ENCODE measurements at regions not wholly inside any gene's neighbourhood (a gene's known extent, or its start where the extent isn't known, plus 50 kb on each side); places are given as distances from the start of the nearest gene placed in this dataset.

DNA sequence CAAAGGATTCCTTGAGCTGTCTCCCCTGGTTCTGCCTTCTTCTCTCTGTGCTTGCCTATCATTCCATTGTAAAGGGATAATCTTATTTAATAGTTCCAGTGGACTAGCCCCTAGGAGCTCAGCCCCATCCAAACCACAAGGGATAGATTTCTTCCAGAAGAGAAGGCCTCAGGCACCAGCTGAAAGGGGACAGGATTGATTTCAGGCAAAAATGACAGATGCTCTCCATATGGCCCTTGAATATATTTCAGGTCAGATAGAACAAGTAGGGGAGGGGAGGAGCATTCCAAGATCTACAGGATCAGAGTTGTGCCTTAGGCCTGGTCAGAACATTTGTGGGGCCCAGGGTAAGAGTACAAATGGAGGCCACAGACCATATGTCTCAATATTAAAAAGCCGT lies 85.3 kb downstream of the RPLP1 start:
- Histone ChIP-seq H3K4me3 (no peak overlapping the region), H3K27me3 (no peaks in the 10 kb centered on the region), H3K4me1 (no peaks in the 10 kb centered on the region), H3K9me3 (no peaks in the 10 kb centered on the region), H3K36me3 (no peaks in the 10 kb centered on the region), H3K27ac (replicated peaks in 1 of 4) (no peak overlapping the region)
- WGBS, result 100% methylated on average over 1 of the region's 1 CpG
- intact Hi-C loops (cut with DNase I), result no loop called here
- TF ChIP-seq POLR2AphosphoS5 (IDR thresholded peaks at IDR 0.05) (no peak), CTCF (IDR thresholded peaks at IDR 0.05) (no peak), POLR2A (IDR thresholded peaks at IDR 0.05; ENCODE audit: low read depth) (no peak), EP300 (IDR thresholded peaks at IDR 0.05) (no peak)
- DNase-seq (ENCODE audit: extremely low spot score), result no peak

DNA sequence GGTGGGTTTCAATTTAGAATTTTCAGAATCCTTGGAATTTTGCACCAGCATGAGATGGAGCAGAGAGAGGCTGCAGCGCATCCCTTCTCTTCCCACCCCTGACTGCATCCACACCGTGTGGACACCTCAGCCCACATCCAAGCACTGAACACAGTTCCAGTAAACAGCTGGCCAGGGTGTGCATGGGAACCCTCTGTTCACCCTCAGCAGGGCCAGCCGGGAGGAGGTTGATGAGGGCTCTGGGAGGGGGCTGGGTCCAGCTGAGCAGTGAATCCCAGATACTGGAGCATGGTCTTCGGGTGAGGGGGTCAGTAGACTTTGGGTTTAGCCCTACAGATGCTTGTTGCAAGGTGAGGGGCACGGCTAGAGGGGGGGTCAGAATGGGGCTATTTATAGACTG lies 85.8 kb downstream of the RPLP1 start:
- no peaks in the 10 kb centered on the region for H3K27me3 ChIP-seq
- no peaks in the 10 kb centered on the region for H3K4me1 ChIP-seq
- H3K9me3 ChIP-seq, result no peaks in the 10 kb centered on the region
- no peak for TF ChIP-seq POLR2AphosphoS5 (IDR thresholded peaks at IDR 0.05)
- no peak for TF ChIP-seq EP300 (IDR thresholded peaks at IDR 0.05)
- TF ChIP-seq CTCF (IDR thresholded peaks at IDR 0.05), result no peak
- no peak for TF ChIP-seq POLR2A (IDR thresholded peaks at IDR 0.05; ENCODE audit: low read depth)
- H3K4me3 ChIP-seq, result no peak overlapping the region
- intact Hi-C loops (cut with DNase I), result no loop called here
- WGBS, result 100% methylated on average over 3 of the region's 5 CpGs
- H3K36me3 ChIP-seq, result no peaks in the 10 kb centered on the region
- no peak for DNase-seq (ENCODE audit: extremely low spot score)
- H3K27ac ChIP-seq (replicated peaks in 1 of 4), result no peak overlapping the region

DNA sequence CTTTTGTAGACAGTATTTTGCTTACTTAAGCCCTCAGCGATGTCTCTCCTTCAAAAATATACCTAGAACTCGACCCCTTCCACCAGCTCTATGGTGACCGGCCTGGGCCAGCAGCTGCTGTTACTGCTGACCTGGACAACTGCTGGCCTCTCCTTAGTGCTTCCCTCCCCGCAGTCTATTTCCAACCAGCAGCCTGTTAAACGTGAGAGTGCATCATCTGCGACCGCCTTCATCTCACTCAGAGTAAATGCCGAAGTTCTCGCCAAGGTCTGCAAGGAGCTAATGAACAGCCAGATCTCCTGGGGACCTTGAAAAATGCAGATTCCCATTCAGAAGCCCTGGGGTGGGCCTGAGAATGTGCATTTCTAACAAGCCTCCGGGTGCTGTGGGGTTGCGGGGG lies 86.7 kb downstream of the RPLP1 start:
- H3K9me3 ChIP-seq, result no peaks in the 10 kb centered on the region
- DNase-seq (ENCODE audit: extremely low spot score), result no peak
- no peaks in the 10 kb centered on the region for H3K36me3 ChIP-seq
- H3K27ac ChIP-seq (replicated peaks in 1 of 4), result no peak overlapping the region
- no peak overlapping the region for H3K4me3 ChIP-seq
- TF ChIP-seq POLR2AphosphoS5 (IDR thresholded peaks at IDR 0.05) (no peak), POLR2A (IDR thresholded peaks at IDR 0.05; ENCODE audit: low read depth) (no peak), CTCF (IDR thresholded peaks at IDR 0.05) (no peak), EP300 (IDR thresholded peaks at IDR 0.05) (no peak)
- WGBS, result 87% methylated on average over 11 of the region's 11 CpGs
- H3K4me1 ChIP-seq, result no peaks in the 10 kb centered on the region
- intact Hi-C loops (cut with DNase I), result no loop called here
- no peaks in the 10 kb centered on the region for H3K27me3 ChIP-seq

- 53% methylated on average over 5 of the region's 9 CpGs for WGBS
Measured at GRCh38 chr15:69540622-69541021, 88.0 kb downstream of the RPLP1 start.

More at GRCh38 chr15:69540622-69541021, 88.0 kb downstream of the RPLP1 start:
- TF ChIP-seq EP300 (IDR thresholded peaks at IDR 0.05), result no peak
- TF ChIP-seq CTCF (IDR thresholded peaks at IDR 0.05), result no peak
- no peak for TF ChIP-seq POLR2A (IDR thresholded peaks at IDR 0.05; ENCODE audit: low read depth)
- TF ChIP-seq POLR2AphosphoS5 (IDR thresholded peaks at IDR 0.05), result no peak
- no peaks in the 10 kb centered on the region for H3K27me3 ChIP-seq
- H3K27ac ChIP-seq (replicated peaks in 1 of 4), result no peak overlapping the region
- no peak for DNase-seq (ENCODE audit: extremely low spot score)
- intact Hi-C loops (cut with DNase I), result no loop called here
- no peaks in the 10 kb centered on the region for H3K9me3 ChIP-seq
- H3K36me3 ChIP-seq, result no peaks in the 10 kb centered on the region
- H3K4me3 ChIP-seq, result no peak overlapping the region
- H3K4me1 ChIP-seq, result no peaks in the 10 kb centered on the region

Data from esophagus muscularis mucosa (tissue), 4 donors.